Lung (tissue), 11 donors: ENCODE measurements at regions not wholly inside any gene's neighbourhood (a gene's known extent, or its start where the extent isn't known, plus 50 kb on each side); places are given as distances from the start of the nearest gene placed in this dataset.

Source experiments
- ATAC-seq: fragments of 200-7000 bp; cut with Tn5 transposase; one replicate; pipeline ENCODE4 v1.9.1; 2020; ENCODE audit warnings: moderate number of reproducible peaks; ENCODE audit not compliant: insufficient read depth, low FRiP score
- DNase-seq, 3 donors: peaks; one replicate each; pipeline ENCODE4 v3.0.0-alpha.2; 2013 to 2017
- H3K27ac ChIP-seq, 2 donors: one replicate each; pipeline ENCODE4 v1.5.1; 2013; ENCODE audit warnings: mild to moderate bottlenecking in 2 of 2, moderate library complexity in 2 of 2, control low read depth in 1 of 2, inconsistent platforms in 1 of 2, low read depth in 1 of 2, low read length in 1 of 2
- H3K27me3 ChIP-seq, 3 donors: one replicate each; pipeline ENCODE4 v1.5.1; 2013; ENCODE audit warnings: low read length in 2 of 3; ENCODE audit not compliant: control insufficient read depth in 3 of 3, insufficient read depth in 3 of 3
- H3K36me3 ChIP-seq, 4 donors: one replicate each; pipeline ENCODE4 v1.5.1; 2013; ENCODE audit warnings: low read length in 4 of 4, mild to moderate bottlenecking in 1 of 4, moderate library complexity in 1 of 4; ENCODE audit not compliant: control insufficient read depth in 4 of 4, insufficient read depth in 4 of 4
- H3K4me1 ChIP-seq, 5 donors: one replicate each; pipeline ENCODE4 v1.5.1; 2013; ENCODE audit warnings: low read length in 5 of 5, mild to moderate bottlenecking in 2 of 5, moderate library complexity in 1 of 5; ENCODE audit not compliant: control insufficient read depth in 5 of 5, insufficient read depth in 5 of 5
- H3K4me3 ChIP-seq: one replicate; pipeline ENCODE4 v1.5.1; 2013; ENCODE audit warnings: mild to moderate bottlenecking, control low read depth, moderate library complexity
- H3K9ac ChIP-seq, 2 donors: one replicate each; pipeline ENCODE4 v1.5.1; 2013; ENCODE audit warnings: low read length in 2 of 2, control low read depth in 1 of 2; ENCODE audit not compliant: insufficient read depth in 1 of 2
- H3K9me3 ChIP-seq, 4 donors: one replicate each; pipeline ENCODE4 v1.5.1; 2013; ENCODE audit warnings: low read length in 3 of 4, mild to moderate bottlenecking in 1 of 4, moderate library complexity in 1 of 4; ENCODE audit not compliant: control insufficient read depth in 4 of 4, insufficient read depth in 3 of 4
- WGBS, 2 donors: extraction: QIAGEN DNeasy Blood & Tissue Kit; methylation state at CpG; one replicate each; pipeline ENCODE4 v1.1.7; 2013; 5-methylcytosine and 5-hydroxymethylcytosine counted together
- TF ChIP-seq, protein P1 (sequence below): IDR thresholded peaks from 2 replicates; pipeline ENCODE4 v1.5.1; 2012; ENCODE audit warnings: mild to moderate bottlenecking; ENCODE audit errors: control extremely low read depth, extremely low read depth
- donor health status: control.
- donor health status: control.
- donor health status: Bipolar disorder and iron deficiency.
- donor health status: healthy.
- donor health status: DM: yes; HTN: yes; CAD: no.

DNA sequence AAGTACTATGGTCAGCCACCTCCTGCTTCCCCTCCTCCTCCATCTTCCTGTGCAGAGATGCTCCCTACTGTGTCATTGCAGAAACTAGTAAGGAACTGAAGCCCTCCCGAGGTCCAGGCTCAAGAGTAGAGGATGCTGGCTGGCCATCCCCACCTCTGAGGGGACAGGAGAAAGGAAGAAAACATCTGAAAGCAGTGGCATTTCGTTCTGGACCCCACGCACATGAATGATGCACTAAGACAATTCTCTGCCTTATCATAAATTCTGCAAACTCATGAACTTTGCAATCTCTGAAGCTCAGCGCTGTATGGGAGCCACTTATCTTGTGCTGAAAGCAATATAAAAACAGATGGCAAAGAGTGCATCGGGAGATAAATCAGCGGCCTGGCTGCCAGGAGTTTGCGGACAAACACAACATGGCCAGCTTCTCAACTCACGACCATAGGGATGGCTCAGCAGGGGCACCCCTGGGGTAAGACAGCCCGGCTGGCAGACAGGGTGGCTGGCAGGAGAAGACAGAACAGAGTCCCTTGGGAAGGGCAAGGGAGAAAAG lies 306.4 kb downstream of the NXPE2 start:
- DNase-seq (peak in 1 of 3 donors; percentile 2), ATAC-seq (no peak)
- Histone ChIP-seq H3K27ac (no peak overlapping the region), H3K4me1 (no peaks in the 10 kb centered on the region), H3K36me3 (no peaks in the 10 kb centered on the region), H3K4me3 (no peak overlapping the region), H3K9me3 (no peaks in the 10 kb centered on the region), H3K9ac (no peak overlapping the region), H3K27me3 (peaks cover 0 to 3% (median 0%) of the 10 kb centered on the region in 3 donors)
- WGBS, 2 donors = 75 to 82% methylated on average over 9 of the region's 9 CpGs
- TF ChIP-seq, protein P1, sequence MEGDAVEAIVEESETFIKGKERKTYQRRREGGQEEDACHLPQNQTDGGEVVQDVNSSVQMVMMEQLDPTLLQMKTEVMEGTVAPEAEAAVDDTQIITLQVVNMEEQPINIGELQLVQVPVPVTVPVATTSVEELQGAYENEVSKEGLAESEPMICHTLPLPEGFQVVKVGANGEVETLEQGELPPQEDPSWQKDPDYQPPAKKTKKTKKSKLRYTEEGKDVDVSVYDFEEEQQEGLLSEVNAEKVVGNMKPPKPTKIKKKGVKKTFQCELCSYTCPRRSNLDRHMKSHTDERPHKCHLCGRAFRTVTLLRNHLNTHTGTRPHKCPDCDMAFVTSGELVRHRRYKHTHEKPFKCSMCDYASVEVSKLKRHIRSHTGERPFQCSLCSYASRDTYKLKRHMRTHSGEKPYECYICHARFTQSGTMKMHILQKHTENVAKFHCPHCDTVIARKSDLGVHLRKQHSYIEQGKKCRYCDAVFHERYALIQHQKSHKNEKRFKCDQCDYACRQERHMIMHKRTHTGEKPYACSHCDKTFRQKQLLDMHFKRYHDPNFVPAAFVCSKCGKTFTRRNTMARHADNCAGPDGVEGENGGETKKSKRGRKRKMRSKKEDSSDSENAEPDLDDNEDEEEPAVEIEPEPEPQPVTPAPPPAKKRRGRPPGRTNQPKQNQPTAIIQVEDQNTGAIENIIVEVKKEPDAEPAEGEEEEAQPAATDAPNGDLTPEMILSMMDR = no peak

DNA sequence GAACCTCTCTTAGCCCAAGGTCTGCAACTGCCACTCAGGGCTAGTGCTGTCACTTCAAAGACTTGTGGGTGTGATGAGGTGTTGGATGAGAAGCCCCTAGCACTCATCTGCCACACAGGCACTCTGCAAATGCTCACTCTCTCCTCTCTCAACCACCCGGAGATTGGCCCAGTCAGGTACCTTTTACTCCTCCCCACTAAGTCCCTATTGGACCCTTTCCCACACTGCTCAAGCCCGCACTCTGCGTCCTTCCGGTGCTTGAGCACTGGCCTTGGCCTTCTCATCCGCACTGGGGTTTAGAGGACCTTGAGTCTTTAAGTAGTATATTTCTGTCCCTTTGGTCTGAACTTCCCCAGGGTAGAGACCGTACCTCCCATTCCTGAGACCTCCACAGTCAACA lies 308.0 kb downstream of the NXPE2 start:
- H3K4me3 ChIP-seq = no peak overlapping the region
- no peaks in the 10 kb centered on the region for H3K4me1 ChIP-seq
- DNase-seq (no peak), ATAC-seq (no peak)
- 88 to 99% methylated on average over 5 to 6 of the region's 6 CpGs for WGBS, 2 donors
- no peak overlapping the region for H3K9ac ChIP-seq
- H3K9me3 ChIP-seq = no peaks in the 10 kb centered on the region
- H3K27me3 ChIP-seq = peaks cover 0 to 3% (median 3%) of the 10 kb centered on the region in 3 donors
- TF ChIP-seq, protein P1 = no peak
- no peaks in the 10 kb centered on the region for H3K36me3 ChIP-seq
- H3K27ac ChIP-seq = no peak overlapping the region

DNA sequence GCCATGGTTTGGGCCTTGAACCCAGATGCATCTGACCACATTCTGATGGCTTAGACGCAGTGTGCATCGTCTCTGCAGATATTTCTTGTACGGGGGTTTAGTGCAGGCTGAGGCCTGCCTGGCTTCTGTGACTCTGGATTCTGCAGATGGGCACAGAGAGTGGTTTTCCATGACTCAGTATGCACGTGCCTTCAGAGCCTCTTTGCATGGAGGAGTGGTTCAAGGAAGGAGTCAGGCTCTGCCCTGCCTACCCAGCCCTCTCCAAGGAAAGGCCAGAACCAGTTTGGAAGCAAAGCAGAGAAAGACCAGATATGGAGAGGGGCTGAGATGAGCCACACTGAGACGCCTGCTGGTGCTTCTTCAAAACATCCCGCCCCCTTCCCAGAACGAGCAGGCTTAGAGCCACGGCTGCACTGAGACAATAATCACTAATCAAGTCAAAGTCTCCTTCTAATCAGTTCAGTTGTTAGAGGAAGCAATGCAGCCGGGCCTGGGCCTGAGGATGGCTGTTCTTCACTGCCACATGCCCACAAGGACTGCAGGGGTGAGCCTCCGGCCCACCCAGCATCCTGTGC lies 308.9 kb downstream of the NXPE2 start:
- no peaks in the 10 kb centered on the region for H3K4me1 ChIP-seq
- TF ChIP-seq, protein P1 = no peak
- peaks cover 0 to 3% (median 3%) of the 10 kb centered on the region in 3 donors for H3K27me3 ChIP-seq
- ATAC-seq = no peak
- H3K27ac ChIP-seq = no peak overlapping the region
- H3K9me3 ChIP-seq = no peaks in the 10 kb centered on the region
- peak in 1 of 3 donors; percentile 4 for DNase-seq
- no peak overlapping the region for H3K4me3 ChIP-seq
- H3K36me3 ChIP-seq = no peaks in the 10 kb centered on the region
- no peak overlapping the region for H3K9ac ChIP-seq
- 71% methylated on average over 10 of the region's 10 CpGs for WGBS, 2 donors

DNA sequence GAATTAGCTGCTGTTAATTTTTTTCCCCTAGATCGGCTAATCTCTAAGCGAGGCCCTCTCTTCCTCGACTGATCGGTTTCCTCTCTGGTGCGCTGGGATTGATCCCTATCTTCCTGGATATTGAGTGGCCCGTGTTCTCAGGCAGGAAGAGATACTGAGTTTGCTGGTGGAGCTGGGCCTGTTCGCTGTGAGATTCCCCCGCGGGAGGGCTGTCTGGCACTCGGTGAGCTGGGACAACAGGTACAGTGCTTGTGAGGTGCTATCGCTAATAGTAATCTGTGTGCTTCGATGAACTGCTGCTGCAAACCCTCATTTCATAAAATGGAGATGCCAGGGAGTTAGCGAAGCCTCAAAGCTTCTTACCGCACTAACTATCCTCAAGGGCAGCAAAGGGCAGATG lies 310.3 kb downstream of the NXPE2 start:
- DNase-seq = no peak
- Histone ChIP-seq H3K36me3 (no peaks in the 10 kb centered on the region), H3K9ac (no peak overlapping the region), H3K9me3 (no peaks in the 10 kb centered on the region), H3K27me3 (peaks cover 0 to 3% (median 0%) of the 10 kb centered on the region in 3 donors), H3K4me3 (no peak overlapping the region), H3K27ac (no peak overlapping the region), H3K4me1 (no peaks in the 10 kb centered on the region)
- TF ChIP-seq, protein P1 = no peak
- 78 to 82% methylated on average over 14 of the region's 14 CpGs for WGBS, 2 donors
- ATAC-seq = no peak
